HG03060 (cell line): ENCODE measurements at regions not wholly inside any gene's neighbourhood (a gene's known extent, or its start where the extent isn't known, plus 50 kb on each side); places are given as distances from the start of the nearest gene placed in this dataset.
"Not testable (repeated sequence)": the region's sequence is repeated elsewhere in the genome, so short reads cannot be mapped to it uniquely, and the experiment has no call there.

Experiments used
- ATAC-seq: cut with Tn5 transposase; IDR thresholded peaks from one replicate; pipeline ENCODE4 v1.9.1; 2021; ENCODE audit warnings: low read depth, moderate number of reproducible peaks; ENCODE audit not compliant: unreplicated experiment

DNA sequence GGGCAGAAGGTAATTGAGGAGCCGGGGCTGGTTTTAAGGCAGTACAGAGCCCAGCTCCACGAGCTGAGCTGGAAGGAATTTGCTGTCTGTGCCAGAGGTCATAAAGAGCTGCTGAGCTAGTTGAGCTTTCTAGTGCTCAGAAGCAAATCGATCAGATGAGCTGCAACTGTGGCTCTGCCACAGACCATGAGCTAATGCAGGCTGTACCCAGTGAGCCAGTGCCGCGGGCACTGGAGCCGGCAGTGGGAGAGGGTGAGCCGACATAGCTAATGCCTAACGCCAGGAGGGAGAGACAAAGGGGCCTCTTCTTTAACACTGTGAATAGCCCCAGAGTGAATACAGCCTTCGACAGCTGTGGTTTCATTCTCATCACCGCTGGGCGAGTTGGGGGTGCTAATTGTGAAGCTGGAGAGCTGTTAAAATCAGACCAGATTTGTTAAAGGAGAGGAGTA, 410.1 kb upstream of the TCF4 start:
- ATAC-seq = no peak

DNA sequence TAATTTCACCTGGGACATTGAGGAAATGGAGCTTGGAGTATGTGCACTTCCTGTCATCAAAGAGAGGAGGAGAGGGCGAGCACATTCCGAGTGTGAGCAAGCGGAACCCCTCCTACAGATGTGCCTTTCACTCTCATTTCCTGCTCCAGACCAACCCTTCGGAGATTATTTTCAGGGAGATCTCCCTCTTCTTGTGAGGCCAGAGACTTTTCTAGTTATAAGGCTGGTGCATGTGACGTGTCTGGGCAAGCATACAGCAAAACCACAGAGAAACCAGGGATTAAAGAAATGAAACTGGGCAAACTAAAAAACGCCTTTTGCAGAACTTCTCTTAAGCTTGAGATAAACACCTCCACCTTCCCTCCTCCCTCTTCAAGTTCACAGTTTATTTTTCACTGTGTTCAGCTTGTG, 409.2 kb upstream of the TCF4 start:
- ATAC-seq = no peak

DNA sequence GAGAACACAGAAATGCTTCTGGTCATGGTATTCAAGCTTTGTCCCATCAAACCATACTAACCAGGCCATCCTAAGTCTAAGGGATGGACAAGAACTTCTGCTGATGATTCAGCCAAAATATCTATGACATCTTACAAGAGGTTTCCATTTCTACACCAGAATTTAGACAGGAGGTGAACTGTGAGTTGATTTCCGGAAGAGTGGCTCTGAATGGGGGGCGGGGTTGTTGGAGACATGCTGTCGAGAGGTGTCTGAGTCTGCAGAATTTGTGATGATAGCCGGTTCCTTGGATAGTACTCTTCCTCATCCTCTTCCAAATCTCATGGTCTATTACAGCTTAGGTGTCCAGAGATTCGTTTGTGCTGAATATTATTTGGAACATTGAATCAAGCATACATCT, 408.7 kb upstream of the TCF4 start:
- no peak for ATAC-seq

DNA sequence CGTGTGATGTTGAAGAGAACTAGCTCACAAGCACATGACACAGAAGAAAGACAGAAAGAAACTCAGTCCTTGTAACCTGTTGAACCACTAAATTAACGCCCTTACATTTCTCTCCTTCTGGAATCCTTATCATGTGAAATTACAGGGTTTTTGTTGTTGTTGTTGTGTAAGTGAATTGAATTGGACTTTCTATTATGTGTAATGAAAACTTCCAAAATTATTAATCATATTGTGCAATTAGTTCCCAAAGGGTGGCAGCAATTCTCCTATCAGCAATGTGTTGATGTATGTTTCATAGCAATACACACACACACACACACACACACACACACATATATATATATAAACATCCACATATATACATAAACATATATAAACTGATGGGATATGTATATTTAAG, 402.2 kb upstream of the TCF4 start:
- ATAC-seq = no peak

DNA sequence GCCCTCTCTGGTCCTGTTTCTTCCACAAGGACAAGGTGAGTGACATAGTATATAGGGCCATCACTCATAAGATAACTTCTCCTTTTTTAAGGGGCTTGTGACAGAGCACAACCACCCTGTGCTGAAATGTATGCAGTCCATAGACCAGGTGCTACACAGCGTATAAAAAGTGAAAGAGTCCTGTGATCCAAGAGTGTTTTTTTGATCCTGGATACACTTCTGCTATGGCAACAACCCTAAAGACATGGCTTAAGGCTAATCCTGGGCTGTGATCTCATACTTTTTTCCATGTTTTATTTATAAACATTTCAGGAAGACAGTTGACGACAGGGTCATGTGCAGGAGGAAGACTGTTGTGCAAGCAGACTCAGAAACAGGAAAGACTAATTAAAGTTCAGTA, 400.5 kb upstream of the TCF4 start:
- no peak for ATAC-seq

DNA sequence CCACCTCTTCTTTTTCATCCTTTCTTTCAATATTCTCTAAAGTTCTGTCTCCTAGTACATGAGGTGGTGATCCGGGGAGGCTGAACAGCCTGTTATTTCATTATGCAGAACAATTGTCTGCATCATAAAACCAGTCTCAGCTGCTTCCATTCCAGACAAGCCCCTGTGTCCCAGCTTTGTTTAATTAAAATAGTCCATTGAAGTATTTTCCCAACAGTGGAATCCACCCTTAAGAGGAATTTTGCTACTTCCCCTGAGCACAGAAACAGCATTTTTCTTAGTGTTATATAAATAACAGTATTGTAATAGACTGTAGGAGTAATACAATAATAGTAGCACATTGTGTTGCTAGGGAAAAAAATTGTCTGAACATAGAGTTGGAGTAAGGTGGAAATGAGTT, 395.4 kb upstream of the TCF4 start:
- no peak for ATAC-seq

DNA sequence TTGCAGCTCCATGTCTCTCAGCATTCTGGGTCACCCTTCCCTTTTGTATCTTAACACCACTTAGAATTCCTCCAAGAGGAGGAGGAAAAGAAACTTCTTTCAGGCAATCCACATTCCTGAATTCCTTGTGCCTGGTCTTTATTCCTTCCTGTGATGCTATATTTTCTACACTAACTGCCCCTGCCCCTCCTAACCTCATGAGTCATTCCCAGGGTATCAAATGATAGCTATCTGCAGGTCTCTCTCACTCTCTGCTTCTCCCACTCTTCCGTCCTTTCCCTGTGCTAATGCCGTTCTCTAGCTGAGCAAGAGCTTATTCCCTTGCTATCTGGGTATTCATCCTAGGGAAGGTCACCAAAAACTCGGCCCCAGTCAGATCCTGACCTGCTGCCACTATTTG, 395.0 kb upstream of the TCF4 start:
- no peak for ATAC-seq

DNA sequence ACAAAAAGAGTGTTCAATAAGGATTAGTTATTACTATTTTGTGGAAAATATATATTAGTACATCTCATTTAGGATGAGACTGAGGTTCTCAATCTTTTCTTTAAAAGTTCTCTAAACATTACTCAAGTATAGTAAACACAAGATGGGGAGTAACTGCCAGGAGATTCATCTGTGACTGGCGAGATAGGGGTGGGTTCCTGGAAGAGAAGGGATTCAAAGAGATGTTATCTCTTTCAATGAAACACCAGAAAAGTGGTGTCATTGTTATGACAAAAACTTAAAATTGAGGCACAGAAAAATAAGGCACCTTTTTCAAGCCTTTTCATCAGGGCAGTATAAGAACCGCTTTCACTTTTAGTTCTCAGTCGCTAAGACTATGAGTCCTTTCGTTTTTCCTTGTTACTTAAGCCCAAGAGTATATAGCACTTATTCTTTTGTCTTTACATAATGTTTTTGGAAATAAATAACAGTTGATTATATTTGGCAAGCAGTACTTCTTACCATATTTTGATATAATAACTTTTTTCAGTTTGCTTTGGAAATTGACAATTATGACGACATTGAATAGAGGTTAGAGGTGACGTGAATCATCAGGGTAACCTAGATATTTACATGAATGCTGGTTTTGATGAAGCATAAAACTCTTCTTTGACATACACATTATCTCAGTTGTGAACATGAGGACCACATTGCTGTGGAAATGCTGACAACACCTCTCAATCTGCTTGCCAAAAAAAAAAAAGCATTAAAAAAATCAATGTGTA, 393.9 kb upstream of the TCF4 start:
- no peak for ATAC-seq

DNA sequence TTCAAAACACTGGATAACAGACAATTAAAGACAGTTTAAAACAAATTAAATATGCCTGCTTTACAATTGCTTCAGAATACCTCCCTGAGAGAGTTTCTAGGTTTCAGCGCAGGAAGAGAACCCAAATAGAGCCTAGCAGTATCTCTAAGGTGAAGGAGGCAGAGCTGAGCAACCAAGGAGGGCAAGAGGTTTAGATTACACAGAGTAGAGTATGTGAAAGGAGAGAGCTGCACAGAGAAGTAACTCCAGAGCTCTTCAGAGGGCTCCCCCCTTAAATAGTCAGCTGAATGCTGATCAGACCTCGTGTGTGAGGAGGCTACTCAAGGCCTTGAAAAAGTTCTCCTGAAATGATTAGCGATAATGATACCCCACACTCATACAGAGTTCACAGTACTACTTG, 386.5 kb upstream of the TCF4 start:
- no peak for ATAC-seq

DNA sequence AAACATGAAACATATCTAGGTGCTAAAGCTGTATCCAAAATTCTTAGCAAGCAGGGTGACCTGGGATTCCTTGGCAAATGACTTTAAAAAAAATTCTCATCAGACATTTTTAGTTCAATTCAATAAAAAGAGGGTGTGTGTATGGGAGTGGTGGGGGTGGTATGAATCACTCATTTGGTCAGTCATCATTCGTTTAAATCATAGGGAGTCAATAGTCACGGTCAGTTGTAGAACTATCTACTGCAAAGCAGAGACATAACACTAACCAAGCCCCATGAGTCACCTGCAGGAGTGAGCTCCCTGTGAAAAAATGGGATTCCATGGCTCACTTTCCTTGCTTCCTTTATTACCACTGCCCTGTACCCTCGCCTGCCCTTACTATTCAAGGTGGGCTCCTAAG, 380.6 kb upstream of the TCF4 start:
- no peak for ATAC-seq

DNA sequence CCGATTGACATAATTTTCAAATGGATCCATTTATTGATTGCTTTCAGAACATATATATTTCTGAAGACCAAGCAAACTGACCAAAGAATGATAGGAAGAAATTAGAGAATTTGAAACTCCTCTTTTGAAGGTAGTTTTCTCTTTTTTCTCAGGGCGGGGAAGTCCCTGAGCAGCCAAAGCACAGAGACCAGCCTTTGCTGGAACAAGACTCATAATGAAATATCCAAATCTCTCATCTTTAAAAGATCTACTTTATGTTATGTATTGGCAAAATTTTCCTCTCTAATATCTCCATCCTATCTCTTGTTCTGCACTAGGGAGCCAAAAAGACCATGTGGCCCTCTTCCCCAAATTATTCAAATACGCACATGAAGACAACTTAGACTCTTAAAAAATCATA, 379.0 kb upstream of the TCF4 start:
- ATAC-seq = no peak

DNA sequence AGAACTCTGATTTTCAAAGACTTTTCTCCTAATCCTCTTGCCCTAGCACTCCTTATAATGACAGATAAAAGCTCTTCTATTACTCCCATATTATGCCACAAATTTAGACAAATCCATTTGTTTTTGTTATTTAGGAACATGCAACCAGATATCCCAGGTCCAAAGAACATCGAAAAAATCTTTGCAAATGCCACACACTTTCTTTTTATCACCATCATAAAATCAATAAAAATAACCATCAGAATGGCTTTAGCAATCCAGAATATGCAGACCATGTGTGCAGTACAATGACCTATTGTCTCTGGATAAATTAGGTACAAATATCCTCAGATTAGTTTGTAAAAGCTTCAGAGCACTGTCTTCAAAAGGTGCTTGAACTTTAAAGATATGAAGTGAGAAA, 376.2 kb upstream of the TCF4 start:
- ATAC-seq = no peak

DNA sequence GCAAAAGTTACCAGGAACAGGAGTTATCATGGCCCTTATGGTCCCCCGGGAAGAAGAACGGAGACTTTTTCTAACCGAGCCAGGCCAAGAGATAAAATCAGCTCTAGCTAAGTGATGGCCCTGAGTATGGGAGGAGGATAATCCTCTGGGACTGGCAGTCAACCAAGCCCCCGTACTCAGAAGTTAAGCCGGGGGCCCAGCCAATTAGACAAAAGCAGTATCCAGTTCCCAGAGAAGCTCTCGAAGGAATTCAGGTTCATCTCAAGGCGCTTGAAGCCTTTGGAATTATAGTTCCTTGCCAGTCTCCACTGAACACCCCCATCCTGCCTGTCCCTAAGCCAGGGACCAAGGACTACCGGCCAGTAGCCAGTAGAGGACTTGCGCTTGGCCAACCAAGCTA, 365.3 kb upstream of the TCF4 start:
- no peak for ATAC-seq

DNA sequence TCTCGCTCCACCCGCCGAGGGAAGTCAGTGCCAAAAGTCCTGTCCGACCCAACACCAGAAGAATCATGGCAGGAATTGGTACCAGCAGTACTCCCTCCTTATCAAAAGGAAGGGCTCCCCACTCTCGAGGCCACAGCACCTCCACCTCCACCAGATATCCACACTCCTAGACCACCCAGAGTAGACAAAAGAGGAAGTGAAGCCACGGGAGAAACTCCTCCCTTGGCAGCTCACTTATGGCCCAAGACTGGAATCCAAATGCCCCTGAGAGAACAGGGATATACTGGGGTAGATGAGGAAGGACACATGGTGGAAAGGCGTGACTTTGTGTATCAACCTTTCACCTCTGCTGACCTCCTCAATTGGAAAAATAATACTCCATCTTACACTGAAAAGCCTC, 363.7 kb upstream of the TCF4 start:
- not testable (repeated sequence) for ATAC-seq

DNA sequence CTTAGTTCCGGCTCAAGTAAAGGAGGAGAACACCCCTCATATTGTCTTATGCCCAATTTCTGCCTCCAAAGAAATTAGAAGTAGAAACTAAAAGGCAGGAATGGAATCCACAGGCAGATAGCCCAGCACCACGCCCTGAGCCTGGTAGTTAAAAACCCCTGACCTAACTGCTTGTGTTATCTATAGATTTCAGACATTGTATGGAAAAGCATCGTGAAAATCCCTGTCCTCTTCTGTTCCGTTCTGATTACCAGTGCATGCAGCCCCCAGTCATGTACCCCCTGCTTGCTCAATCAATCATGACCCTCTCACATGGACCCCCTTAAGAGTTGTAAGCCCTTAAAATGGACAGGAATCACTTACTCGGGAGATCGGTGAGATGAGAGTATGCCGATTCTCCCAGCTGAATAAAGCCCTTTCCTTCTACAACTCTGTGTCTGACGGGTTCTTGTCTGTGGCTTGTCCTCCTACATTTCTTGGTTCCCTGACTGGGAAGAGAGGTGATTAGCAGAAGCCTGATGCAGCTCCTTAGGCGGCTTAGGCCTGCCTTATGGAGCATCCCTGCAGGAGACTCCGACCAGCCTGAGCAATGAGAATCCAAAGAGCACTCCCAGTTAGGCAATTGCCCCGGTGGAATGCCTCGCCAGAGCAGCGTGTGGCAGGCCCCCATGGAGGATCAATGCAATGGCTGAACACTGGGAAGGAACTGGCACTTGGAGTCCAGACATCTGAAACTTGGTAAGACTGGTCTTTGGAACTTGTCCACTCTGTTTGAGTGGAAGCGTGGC, 362.6 kb upstream of the TCF4 start:
- no peak for ATAC-seq

DNA sequence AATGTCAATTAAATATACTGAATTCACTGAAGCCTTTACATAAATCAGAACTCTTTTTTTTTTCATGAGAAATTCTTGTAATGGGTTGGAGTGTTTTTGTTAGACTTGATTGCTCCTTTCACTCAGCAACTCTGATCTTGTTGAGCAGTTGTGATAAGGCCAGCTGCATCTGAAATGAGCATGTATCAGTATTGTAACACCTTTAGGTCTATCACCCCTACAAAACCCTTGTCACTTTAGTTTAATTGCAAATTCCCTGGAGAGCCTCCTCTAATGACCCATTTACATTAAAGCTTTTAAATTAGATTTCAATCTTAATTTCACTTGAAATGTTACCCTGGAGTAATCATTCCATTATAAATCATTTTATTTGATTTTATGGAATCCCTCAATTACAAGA, 346.8 kb upstream of the TCF4 start:
- no peak for ATAC-seq

DNA sequence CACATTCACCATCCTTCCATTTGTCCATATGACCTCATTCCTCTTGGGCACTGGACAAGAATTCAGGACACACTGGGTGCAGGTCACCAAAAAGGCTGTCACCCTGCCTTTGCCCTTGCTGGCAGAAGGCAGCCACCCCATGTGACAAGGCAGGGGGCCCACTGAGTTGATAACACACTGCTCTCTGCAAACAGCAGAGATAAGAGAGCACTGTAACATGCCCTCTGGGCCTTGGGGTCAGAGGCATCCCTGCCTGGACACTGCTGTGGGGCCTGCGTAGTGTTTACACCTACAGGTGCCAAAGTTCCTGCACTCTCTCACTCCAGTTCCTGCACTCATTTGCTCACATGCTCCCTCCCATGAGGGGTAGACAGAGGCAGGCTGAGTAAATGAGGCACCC, 344.7 kb upstream of the TCF4 start:
- no peak for ATAC-seq

DNA sequence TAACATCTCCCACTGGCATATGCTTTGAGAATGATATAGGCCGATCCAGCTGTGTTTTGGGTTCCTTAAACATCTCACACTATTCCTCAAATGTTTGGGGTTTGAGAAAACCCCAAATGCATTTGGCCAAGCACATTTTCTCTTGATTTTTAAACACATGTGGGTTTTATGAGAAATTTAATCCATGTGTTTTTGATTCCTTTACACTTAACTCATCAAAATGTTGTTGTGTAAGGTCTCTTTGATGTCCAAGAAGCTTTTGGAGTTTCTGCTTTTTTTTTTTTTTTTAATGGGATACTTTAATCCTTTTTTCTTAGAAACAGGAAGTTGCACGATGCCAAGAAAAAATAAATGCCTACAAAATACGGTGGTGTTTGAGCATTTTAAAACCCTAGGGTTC, 339.8 kb upstream of the TCF4 start:
- no peak for ATAC-seq

DNA sequence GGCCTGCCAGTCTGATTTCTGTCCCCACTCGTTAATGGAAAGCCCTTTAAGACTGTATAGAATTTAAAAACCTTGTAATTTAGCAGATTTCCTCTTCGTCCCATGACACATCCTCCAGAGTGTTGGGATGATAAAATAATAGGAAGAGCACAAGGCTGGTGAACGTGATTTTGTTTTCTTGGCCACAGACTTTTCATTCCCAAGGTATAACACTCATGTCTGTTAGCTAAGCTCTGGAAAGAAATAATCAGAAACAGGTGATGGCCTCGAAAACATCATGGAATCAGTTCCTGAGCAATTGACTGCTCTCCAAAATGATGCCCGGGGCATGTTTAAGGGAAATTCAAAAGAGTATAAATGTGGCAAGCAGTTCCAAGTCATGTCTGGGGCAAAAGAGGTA, 337.8 kb upstream of the TCF4 start:
- no peak for ATAC-seq

DNA sequence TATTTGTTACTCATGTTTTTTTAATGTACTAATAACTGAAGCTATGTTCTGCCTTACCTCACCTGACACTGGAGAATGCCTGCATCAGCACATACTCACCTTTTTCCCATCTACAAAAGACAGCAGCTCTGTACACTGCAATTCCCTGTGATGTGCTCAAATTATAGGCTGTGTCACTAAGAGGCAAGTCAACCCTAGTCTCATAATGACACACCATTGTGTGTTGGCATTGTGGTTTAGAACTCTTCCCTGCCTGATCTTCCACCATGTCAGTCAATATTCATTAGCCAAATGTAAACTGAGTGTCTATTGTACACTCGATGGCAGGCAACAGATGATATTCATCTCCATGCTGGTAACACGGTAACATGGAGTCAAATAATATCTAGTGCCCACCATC, 332.1 kb upstream of the TCF4 start:
- no peak for ATAC-seq

DNA sequence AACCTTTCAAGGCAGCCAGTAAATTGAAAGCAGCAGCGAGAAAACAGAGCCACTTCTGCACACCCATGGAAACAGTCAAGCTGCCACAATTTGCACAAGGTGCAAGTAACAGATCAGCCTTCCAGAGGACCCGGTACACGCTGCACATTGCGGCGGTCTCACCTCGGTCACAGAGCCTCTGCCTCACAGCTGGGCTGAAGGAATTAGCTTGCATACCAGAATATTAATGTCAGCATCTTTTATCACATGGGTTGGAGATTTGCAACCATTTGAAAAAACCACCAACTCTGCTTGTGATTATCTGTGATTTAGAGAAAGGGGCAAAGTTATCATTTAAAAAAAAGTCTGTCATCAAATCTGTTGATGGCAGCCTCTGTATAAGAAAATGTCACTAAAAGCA, 330.5 kb upstream of the TCF4 start:
- ATAC-seq = no peak

DNA sequence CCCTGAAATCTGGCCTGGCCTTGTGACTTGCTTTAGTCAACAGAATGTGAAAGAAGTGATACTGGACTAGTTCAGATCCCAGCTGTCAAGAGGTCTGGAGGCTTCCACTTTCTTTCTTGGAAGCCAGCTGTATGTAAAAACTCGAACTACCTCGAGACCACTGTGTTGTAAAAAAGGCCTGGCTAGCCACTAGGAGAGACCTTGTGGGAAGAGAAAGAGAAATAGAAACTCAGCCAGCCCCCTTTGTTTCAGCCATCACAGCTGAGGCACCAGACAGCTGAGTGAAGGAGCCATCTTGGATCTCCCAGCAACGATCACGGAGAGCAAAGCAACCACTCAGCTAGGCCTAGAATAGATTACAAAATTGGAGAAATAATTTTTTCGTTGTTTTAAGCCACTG, 324.9 kb upstream of the TCF4 start:
- ATAC-seq = no peak
